Bronchial epithelial cell (primary cell): ENCODE measurements at regions not wholly inside any gene's neighbourhood (a gene's known extent, or its start where the extent isn't known, plus 50 kb on each side); places are given as distances from the start of the nearest gene placed in this dataset.

ENCODE experiments used
- DNase-seq: peaks from one replicate; pipeline ENCODE4 v3.0.0-alpha.2; 2010; ENCODE audit warnings: low read depth
- FAIRE-seq: peaks from 2 replicates; lab custom pipeline; 2011; peaks lifted over from hg19 to GRCh38; lab: Jason Lieb, UNC
- H3K27me3 ChIP-seq: 2 replicates; pipeline ENCODE4 v1.5.1; 2011; ENCODE audit warnings: low read length; ENCODE audit not compliant: control insufficient read depth, insufficient read depth
- H3K36me3 ChIP-seq: 2 replicates; pipeline ENCODE4 v1.5.1; 2011; ENCODE audit warnings: low read length; ENCODE audit not compliant: control insufficient read depth, insufficient read depth
- H3K4me3 ChIP-seq: 2 replicates; pipeline ENCODE4 v1.5.1; 2011; ENCODE audit warnings: mild to moderate bottlenecking, low read depth, low read length, control low read depth
- TF ChIP-seq, protein P1 (sequence below): IDR thresholded peaks from 2 replicates; pipeline ENCODE4 v1.5.1; 2011; ENCODE audit warnings: mild to moderate bottlenecking, moderate library complexity, low read length, control low read depth, inconsistent platforms; ENCODE audit not compliant: insufficient read depth, severe bottlenecking

- DNase-seq (no peak), FAIRE-seq (no peak)
- H3K36me3 ChIP-seq, result no peaks in the 10 kb centered on the region
- TF ChIP-seq, protein P1, sequence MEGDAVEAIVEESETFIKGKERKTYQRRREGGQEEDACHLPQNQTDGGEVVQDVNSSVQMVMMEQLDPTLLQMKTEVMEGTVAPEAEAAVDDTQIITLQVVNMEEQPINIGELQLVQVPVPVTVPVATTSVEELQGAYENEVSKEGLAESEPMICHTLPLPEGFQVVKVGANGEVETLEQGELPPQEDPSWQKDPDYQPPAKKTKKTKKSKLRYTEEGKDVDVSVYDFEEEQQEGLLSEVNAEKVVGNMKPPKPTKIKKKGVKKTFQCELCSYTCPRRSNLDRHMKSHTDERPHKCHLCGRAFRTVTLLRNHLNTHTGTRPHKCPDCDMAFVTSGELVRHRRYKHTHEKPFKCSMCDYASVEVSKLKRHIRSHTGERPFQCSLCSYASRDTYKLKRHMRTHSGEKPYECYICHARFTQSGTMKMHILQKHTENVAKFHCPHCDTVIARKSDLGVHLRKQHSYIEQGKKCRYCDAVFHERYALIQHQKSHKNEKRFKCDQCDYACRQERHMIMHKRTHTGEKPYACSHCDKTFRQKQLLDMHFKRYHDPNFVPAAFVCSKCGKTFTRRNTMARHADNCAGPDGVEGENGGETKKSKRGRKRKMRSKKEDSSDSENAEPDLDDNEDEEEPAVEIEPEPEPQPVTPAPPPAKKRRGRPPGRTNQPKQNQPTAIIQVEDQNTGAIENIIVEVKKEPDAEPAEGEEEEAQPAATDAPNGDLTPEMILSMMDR, result no peak
- no peaks in the 10 kb centered on the region for H3K27me3 ChIP-seq
- H3K4me3 ChIP-seq, result no peak overlapping the region
Measured at GRCh38 chr5:53827211-53827651, 266.8 kb downstream of the NDUFS4 start.

GRCh38 chr5:53831496-53831895, 271.1 kb downstream of the NDUFS4 start:
- Histone ChIP-seq H3K27me3 (no peaks in the 10 kb centered on the region), H3K36me3 (no peaks in the 10 kb centered on the region), H3K4me3 (no peak overlapping the region)
- DNase-seq, result no peak
- TF ChIP-seq, protein P1, result no peak
- no peak for FAIRE-seq
